Right lobe of liver (tissue), 6 donors: ENCODE measurements at regions not wholly inside any gene's neighbourhood (a gene's known extent, or its start where the extent isn't known, plus 50 kb on each side); places are given as distances from the start of the nearest gene placed in this dataset.
"Not testable (repeated sequence)": the region's sequence is repeated elsewhere in the genome, so short reads cannot be mapped to it uniquely, and the experiment has no call there.

ENCODE experiments used
- ATAC-seq, 4 donors: fragments of 200-7000 bp; cut with Tn5 transposase; one replicate each; pipeline ENCODE4 v1.9.1; 2020; ENCODE audit warnings: mild to moderate bottlenecking in 4 of 4, moderate library complexity in 4 of 4
- DNase-seq, 3 donors: peaks; one replicate each; pipeline ENCODE4 v3.0.0-alpha.2; 2020
- H3K27ac ChIP-seq, 3 donors: fragments of 200-600 bp; one replicate each; pipeline ENCODE4 v1.8.0; 2022
- H3K27me3 ChIP-seq, 2 donors: fragments of 200-600 bp; one replicate each; pipeline ENCODE4 v1.8.0; 2022
- H3K36me3 ChIP-seq, 4 donors: fragments of 200-600 bp; sonication (generic) in 1 of 4; one replicate each; pipeline versions ENCODE4 v1.5.1 to v1.8.0; 2017 to 2022; ENCODE audit warnings: control low read depth in 1 of 4
- H3K4me1 ChIP-seq, 4 donors: fragments of 200-600 bp; sonication (generic) in 1 of 4; one replicate each; pipeline versions ENCODE4 v1.5.1 to v1.8.0; 2017 to 2022; ENCODE audit warnings: control low read depth in 1 of 4
- H3K4me3 ChIP-seq, 3 donors: fragments of 200-600 bp; one replicate each; pipeline ENCODE4 v1.8.0; 2022
- H3K9me3 ChIP-seq, 4 donors: fragments of 200-600 bp; sonication (generic) in 1 of 4; one replicate each; pipeline versions ENCODE4 v1.5.1 to v1.8.0; 2017 to 2022; ENCODE audit warnings: control low read depth in 1 of 4
- POLR2A ChIP-seq: fragments of 450-650 bp; IDR thresholded peaks from one replicate; pipeline ENCODE4 v1.6.1; 2017; ENCODE audit warnings: antibody characterized with exemption, mild to moderate bottlenecking
- WGBS: methylation state at CpG from one replicate; pipeline ENCODE4 v1.1.6; 2018; ENCODE audit warnings: low coverage, low lambda C conversion rate; ENCODE audit not compliant: insufficient coverage; ENCODE audit errors: missing lambda C conversion rate; 5-methylcytosine and 5-hydroxymethylcytosine counted together
- intact Hi-C, 2 donors: fragments of 100-400 bp; cut with DNase I; formaldehyde crosslinking; loops; one replicate each; pipeline versions ENCODE4 v1.11.2 to v1.14.1; 2022
- TF ChIP-seq, protein P1 (sequence below), 4 donors: fragments of 200-600 bp in 3 of 4; fragments of 450-650 bp in 1 of 4; IDR thresholded peaks; one replicate each; pipeline versions ENCODE4 v1.5.1 to v1.8.0; 2016 to 2022; ENCODE audit warnings: antibody characterized with exemption in 4 of 4, mild to moderate bottlenecking in 2 of 4
- donor health status: DM: no; HTN: yes; CAD: no.
- donor health status: DM: no; HTN: no; CAD: no.
- donor health status: DM: no; HTN: no; CAD: no.
- donor health status: DM: no; HTN: yes; CAD: no.
- donor health status: DM: no; HTN: yes; CAD: no.

DNA sequence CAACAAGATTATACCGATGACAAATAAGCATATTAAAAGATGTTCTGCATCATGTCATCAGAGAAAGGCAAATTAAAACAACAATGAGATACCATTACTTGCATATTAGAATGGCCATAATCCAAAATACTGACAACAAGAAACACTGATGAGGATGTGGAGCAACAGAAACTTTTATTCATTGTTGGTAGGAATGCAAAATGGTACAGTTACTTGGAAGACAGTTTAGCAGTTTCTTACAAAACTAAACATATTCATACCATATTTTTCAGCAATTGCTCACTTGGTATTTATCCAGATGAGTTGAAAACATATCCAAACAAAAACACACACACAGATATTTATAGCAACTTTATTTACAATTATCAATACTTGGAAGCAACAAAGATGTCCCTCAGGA is 160.9 kb upstream of the MME start:
- DNase-seq (no peak), ATAC-seq (no peak)
- Histone ChIP-seq H3K9me3 (no peaks in the 10 kb centered on the region), H3K4me3 (no peak overlapping the region), H3K27ac (no peak overlapping the region), H3K27me3 (no peaks in the 10 kb centered on the region), H3K4me1 (no peaks in the 10 kb centered on the region), H3K36me3 (no peaks in the 10 kb centered on the region)
- no peak for TF ChIP-seq POLR2A
- TF ChIP-seq, protein P1, sequence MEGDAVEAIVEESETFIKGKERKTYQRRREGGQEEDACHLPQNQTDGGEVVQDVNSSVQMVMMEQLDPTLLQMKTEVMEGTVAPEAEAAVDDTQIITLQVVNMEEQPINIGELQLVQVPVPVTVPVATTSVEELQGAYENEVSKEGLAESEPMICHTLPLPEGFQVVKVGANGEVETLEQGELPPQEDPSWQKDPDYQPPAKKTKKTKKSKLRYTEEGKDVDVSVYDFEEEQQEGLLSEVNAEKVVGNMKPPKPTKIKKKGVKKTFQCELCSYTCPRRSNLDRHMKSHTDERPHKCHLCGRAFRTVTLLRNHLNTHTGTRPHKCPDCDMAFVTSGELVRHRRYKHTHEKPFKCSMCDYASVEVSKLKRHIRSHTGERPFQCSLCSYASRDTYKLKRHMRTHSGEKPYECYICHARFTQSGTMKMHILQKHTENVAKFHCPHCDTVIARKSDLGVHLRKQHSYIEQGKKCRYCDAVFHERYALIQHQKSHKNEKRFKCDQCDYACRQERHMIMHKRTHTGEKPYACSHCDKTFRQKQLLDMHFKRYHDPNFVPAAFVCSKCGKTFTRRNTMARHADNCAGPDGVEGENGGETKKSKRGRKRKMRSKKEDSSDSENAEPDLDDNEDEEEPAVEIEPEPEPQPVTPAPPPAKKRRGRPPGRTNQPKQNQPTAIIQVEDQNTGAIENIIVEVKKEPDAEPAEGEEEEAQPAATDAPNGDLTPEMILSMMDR (IDR thresholded peaks at IDR 0.05) = no peak
- 56% methylated on average over 1 of the region's 1 CpG for WGBS
- intact Hi-C loops = no loop called here

DNA sequence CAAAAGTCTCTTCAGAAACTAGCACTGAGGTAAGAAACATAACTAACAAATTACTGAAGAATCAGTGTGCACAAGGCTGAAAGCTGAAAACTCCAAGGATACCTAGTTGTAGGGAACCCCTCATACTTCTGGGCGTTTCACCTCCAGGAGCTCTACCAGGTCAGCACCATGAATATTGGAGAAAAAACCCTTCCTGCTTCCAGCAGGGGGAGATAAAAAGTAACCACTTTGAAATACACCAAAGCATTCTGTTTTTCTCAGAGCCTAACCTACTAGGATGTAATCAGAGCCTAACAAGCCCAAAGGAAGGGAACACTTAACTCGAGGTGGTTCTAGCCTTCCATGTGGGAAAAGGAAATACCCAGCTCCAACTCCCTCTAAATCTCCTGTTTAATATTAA is 175.8 kb upstream of the MME start:
- Histone ChIP-seq H3K4me1 (no peaks in the 10 kb centered on the region), H3K27ac (no peak overlapping the region), H3K9me3 (no peaks in the 10 kb centered on the region), H3K36me3 (no peaks in the 10 kb centered on the region), H3K27me3 (no peaks in the 10 kb centered on the region), H3K4me3 (no peak overlapping the region)
- no peak for DNase-seq
- TF ChIP-seq POLR2A = no peak
- TF ChIP-seq, protein P1 (IDR thresholded peaks at IDR 0.05) = peak; percentile 35 to 53 (median 46)
- peak; percentile 70 to 75 (median 73) for ATAC-seq
- intact Hi-C loops = no loop called here
- WGBS = 0% methylated on average over 2 of the region's 2 CpGs

DNA sequence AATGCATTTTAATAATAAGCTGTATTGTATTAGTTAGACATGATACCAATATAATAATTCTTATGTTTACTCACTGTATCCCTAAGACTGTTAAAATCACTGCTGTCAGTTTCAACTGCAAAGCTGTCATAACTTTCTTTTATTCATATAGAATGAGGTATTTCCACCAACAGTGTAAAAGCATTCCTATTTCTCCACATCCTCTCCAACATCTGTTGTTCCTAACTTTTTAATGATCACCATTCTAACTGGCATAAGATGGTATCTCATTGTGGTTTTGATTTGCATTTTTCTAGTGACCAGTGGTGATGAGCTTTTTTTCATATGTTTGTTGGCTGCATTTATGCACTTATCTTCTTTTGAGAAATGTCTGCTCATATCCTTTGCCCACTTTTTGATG is 177.6 kb upstream of the MME start:
- H3K27me3 ChIP-seq, H3K9me3 ChIP-seq, H3K4me1 ChIP-seq, ATAC-seq, intact Hi-C loops, H3K4me3 ChIP-seq, DNase-seq, H3K27ac ChIP-seq, H3K36me3 ChIP-seq: not testable (repeated sequence)

DNA sequence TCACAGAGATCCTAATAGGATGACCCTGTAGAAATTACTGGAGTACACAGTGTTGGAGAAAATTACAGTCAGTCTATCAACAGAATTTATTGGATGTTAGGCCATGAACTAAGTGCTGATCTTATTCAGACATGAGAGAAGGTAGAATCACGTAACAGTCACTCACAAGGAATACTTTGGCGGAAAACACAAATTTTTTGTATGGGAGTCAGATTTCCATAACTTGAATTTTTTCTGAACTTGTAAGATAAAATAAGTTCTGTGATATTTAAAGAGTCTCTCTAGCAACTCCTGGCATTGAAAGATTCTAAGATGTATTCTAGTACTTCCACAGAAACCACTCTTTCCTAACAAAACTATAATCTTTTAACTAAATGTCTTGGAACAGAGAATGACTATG is 178.8 kb upstream of the MME start:
- WGBS = 82% methylated on average over 2 of the region's 2 CpGs
- DNase-seq (no peak), ATAC-seq (no peak)
- no peaks in the 10 kb centered on the region for H3K27me3 ChIP-seq
- intact Hi-C loops = no loop called here
- H3K4me3 ChIP-seq = no peak overlapping the region
- no peak overlapping the region for H3K27ac ChIP-seq
- no peaks in the 10 kb centered on the region for H3K4me1 ChIP-seq
- H3K9me3 ChIP-seq = no peaks in the 10 kb centered on the region
- H3K36me3 ChIP-seq = no peaks in the 10 kb centered on the region
- TF ChIP-seq, protein P1 (IDR thresholded peaks at IDR 0.05) = no peak

DNA sequence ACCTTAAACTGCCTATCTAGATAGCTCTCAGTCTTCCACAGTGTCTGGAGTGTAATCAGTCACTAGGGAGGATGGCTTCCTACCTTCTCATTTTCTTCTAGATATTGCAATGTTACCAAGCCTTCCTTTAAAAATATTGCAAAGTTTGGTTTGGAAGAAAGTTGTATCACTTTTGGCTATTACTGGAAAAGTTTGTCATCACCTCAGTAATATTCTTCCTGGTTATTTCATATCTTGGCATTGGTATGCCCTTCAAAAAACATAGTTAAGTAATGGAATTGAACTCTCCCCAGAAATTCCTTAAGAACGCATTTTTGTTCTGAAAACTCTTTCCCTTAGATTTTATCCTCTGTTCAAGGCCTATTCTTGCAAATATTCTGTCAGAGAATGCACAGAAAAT is 179.3 kb upstream of the MME start:
- no peaks in the 10 kb centered on the region for H3K27me3 ChIP-seq
- no peak for DNase-seq
- no peak overlapping the region for H3K27ac ChIP-seq
- intact Hi-C loops = no loop called here
- no peak for TF ChIP-seq POLR2A
- no peaks in the 10 kb centered on the region for H3K36me3 ChIP-seq
- H3K4me1 ChIP-seq = no peaks in the 10 kb centered on the region
- H3K9me3 ChIP-seq = no peaks in the 10 kb centered on the region
- no peak overlapping the region for H3K4me3 ChIP-seq
- WGBS = 50% methylated on average over 1 of the region's 1 CpG
- no peak for ATAC-seq

DNA sequence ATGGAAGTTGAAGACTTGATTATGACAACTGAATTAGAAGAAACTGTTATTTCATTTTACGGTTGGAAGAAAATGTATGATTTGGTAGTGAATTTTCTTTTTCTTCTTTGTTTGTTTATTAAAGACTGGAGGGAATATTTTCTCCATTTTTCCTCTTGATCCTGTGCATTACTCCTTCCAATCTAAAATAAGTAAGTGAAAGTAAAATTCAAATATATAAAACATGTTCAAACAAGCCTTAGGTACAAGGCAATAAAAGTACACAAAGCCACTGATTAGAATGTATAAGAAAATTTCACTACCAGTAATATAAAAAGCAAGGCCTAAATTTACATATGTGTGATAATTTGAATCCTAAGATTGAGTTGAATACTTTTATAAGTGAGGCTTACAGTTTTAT is 181.2 kb upstream of the MME start:
- WGBS = 88% methylated on average over 1 of the region's 1 CpG
- intact Hi-C loops = no loop called here
- DNase-seq (no peak), ATAC-seq (no peak)
- no peak overlapping the region for H3K27ac ChIP-seq
- no peaks in the 10 kb centered on the region for H3K27me3 ChIP-seq
- no peak overlapping the region for H3K4me3 ChIP-seq
- no peaks in the 10 kb centered on the region for H3K9me3 ChIP-seq
- H3K4me1 ChIP-seq = no peaks in the 10 kb centered on the region
- TF ChIP-seq POLR2A = no peak
- TF ChIP-seq, protein P1 (IDR thresholded peaks at IDR 0.05) = no peak
- H3K36me3 ChIP-seq = no peaks in the 10 kb centered on the region
